SK-MEL-5 (cell line): ENCODE measurements at regions not wholly inside any gene's neighbourhood (a gene's known extent, or its start where the extent isn't known, plus 50 kb on each side); places are given as distances from the start of the nearest gene placed in this dataset.

Experiments used
- DNase-seq: peaks from one replicate; pipeline ENCODE4 v3.0.0-alpha.2; 2016; ENCODE audit warnings: low read depth, low spot score
- in situ Hi-C: cut with HindIII; loops from 2 replicates; pipeline ENCODE4 v1.10.0; 2016; ENCODE audit warnings: low sequenced_read_pairs, high pct_unique_total_duplicates, low pct_unique_long_range_greater_than_20kb

DNA sequence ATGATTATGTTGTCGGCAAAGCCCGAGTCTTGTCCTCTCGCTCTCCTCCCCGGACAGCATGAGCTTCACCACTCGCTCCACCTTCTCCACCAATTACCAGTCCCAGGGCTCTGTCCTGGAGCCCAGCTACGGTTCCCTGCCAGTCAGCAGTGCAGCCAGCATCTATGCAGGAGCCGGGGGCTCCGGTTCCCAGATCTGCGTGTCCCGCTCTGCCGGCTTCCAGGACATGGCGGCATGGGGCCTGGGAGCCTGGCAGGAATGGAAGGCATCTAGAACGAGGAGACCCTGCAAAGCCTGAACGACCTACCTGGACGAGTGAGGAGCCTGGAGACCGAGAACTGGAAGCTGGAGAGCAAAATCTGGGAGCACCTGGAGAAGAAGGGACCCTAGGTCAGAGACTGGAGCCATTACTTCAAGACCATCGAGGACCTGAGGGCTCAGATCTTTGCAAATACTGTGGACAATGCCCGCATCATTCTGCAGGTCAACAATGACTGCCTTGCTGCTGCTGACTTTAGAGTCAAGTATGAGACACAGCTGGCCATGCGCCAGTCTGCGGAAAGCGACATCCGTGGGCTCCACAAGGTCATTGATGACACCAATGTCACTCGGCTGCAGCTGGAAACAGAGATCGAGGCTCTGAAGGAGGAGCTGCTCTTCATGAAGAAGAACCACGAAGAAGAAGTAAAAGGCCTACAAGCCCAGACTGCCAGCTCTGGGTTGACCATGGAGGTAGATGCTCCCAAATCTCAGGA lies 101.3 kb upstream of the MAN2A1 start:
- DNase-seq, result no peak
- in situ Hi-C loops, result no loop called here

DNA sequence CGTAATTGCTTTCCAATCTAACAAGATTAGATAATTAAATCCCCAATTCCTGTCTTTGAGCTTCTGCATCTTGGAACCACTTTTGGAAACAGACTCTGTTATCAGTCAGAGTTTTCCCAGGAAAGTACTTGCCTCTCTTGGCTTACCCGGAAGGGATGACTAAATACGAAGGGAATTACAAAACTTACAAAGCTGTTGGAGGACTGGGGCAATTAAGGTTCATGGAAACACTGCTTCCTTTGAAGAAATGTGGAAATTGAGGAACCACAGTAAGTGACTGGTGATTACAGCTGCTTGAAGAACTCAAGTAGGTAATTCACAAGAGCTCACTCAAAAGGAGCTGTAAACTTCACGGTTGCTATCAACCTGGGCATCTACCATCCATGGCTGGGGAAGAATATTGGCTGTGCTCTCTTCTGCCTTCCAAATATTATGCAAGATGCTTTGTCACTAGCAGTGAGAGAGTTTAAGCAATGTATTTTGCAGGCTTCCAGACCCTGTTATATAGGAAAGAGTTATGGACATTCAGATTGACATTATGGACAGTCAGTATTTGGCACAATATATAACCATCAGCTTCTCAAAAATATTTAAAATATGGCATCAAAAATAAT lies 104.6 kb upstream of the MAN2A1 start:
- DNase-seq, result no peak
- in situ Hi-C loops, result no loop called here

DNA sequence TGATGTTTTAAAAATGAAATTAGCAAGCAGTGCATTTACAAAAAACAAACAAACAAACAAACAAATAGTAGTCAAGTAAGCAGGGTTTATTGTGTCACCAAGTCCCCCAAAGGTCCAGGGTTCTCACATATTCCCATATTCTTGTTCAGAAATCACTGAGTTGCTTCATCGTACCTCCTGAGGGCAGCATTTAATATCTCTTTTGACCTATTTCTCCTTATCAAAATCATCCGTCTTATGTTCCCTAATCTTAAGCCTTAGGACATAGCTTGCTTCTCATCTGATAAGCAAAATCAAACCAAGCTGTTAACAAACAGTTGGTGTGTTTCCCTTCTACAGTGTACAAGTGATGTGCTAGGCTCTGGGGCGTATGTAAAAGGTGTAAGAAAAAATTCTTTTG lies 109.5 kb upstream of the MAN2A1 start:
- DNase-seq, result no peak
- in situ Hi-C loops, result no loop called here

DNA sequence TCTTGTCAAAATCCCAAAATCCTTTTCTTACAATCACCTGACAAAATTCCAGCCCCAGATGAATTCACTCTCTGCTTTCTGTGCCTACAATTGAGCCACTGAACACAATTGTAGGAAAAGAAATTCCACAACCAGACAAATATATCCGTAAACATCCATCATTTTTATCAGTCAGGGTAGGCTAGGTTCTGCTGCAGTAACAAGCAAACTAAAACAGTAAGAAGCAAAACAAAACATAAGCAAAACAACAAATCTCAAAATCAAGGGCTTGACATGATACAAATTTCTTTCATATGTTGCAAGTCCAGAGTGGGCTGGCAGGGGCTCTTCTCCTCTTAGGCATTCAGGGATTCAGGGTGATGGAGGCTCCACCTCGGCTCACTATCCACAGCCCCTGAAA lies 114.2 kb upstream of the MAN2A1 start:
- no peak for DNase-seq
- in situ Hi-C loops, result no loop called here

DNA sequence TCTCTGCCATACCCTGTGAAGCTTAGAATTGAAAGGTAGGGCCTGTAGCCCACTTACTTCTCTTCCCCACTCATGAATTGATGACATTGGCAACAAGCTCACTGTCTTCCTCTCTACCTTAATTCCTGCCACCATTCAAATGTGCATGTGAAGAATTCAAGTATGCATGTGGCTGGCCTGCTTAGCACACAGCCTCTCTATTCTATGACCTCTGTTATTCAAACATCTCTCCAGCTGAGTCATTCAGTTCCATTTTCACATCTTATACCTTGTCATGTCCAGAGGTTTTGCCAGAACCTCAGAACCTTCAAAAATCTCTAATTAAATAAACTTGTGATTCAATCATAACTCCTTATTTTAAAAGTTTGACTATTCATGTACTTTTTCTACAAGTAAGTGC lies 114.7 kb upstream of the MAN2A1 start:
- in situ Hi-C loops, result no loop called here
- DNase-seq, result no peak

DNA sequence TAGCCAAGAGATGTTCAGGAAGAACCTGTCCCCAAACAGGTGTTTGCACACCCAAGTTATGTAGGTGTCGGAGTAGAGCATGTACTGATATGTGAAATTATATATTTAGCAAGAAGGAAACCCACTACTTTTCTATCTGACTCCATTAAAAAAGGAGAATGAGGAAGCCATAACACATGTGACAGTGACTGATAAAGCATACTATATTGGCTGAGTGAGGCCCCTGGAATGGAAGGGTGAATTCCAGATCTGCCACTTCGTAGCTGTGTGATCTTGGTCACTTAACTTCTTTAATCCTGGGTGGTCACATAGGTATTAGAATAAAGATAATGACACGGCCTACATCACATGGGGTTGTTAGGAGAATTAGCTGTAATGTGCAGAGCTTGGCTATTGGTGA lies 116.0 kb upstream of the MAN2A1 start:
- DNase-seq, result no peak

DNA sequence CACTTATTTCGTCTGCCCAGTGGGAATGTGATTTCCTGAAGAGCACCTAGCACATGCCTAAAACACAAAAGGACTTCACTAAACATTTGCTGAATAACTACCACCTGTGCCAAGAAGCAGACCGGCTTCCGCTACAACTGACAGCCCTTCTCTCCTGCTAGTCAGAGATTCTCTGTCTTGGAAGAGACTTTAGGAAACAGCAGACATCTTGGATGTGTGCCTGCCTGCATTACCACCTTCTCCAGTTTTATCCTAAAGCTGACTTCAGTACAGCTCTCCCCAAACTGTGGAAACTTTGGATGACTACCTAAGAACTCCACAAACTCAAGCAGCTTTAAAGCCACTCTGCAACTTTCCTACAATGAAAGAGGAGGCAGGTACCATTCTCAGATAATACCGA lies 116.5 kb upstream of the MAN2A1 start:
- in situ Hi-C loops, result no loop called here
- no peak for DNase-seq

More for the DNA sequence above, 116.0 kb upstream of the MAN2A1 start:
- in situ Hi-C loops, result no loop called here

DNA sequence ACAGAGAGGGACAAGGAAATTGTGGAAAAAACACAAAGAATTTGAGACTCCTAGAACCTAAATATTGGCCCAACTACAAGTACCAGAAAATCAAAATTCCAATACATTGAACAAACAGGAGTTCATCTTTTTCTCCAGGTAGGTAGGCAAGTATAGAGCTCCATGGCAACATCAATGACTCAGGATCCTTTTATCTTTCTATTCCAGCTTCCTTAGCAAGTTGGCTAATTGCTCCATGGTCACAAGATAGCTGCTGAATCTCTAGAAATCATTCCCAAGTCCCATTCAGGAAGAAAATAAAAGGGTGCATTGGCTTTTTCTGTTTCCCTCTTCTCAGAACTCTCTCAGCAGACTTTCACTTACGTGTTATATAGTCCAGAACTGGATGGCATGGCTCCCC lies 117.9 kb upstream of the MAN2A1 start:
- in situ Hi-C loops, result no loop called here
- DNase-seq, result no peak

DNA sequence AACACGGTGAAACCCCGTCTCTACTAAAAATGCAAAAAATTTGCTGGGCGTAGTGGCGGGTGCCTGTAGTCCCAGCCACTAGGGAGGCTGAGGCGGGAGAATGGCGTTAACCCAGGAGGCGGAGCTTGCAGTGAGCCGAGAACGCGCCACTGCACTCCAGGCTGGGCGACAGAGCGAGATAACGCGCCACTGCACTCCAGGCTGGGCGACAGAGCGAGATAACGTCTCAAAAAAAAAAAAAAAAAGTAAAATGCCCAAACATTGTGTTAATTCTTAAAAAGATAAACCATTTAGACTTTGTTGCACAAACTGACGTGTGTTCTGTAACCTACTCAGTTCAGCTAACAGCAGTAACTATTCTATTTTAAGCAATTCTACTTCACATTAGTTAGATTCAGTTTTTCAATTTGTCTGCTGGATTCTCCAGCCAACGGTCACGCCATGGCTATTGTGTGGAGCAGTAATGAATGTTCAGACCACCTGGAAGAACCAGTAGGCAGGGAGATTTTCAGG lies 119.3 kb upstream of the MAN2A1 start:
- DNase-seq, result no peak
- in situ Hi-C loops, result no loop called here

DNA sequence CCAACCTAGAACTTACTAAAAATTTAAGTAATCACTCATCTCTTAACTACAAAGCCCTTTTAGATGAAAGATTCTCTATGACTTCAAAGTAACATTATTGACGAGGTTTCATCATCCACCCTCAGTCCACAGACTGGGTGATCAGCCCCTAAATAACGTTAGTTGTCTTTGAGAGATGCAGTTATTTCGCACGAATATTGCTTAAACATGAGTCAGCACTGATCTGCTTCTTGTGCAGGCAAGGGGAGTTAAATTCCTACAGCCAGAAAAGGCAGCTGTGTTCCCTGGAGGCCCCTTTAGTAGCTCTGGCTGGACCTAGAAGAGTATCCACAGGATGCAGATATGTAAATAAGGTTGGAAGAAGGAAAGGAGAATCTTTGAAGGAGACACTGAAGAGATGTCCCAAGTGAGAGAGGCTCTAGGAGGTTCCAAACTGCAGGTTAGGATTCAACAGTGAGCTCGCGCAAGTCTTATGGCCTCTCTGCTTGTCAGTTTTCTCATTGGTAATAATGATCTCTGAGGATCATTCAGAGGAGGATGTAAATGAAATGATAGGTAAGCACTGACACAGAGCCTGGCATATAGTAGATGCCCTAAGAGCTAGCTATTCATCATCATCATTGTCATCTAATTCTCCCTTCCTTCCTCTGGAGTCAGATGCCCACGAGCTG lies 122.2 kb upstream of the MAN2A1 start:
- no peak for DNase-seq
- in situ Hi-C loops, result no loop called here

DNA sequence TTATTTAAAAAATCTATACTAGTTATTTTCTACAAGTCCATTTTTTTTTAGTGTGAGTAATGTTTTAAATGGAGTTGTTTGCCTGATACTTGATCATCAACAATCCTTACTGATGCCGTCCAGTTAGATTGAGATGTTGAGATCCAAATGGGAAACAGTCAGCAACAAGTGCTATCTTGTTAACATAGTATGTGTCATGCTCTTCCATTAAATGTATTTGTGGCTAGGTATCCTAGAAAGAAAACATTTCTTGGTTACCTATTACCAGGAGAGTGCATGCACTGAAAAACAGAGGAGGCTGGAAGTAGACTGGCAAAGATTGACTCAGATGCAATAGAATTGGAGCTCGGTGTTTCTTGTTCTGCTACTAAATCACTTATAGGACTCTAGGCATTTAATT lies 123.4 kb upstream of the MAN2A1 start:
- in situ Hi-C loops, result no loop called here

DNA sequence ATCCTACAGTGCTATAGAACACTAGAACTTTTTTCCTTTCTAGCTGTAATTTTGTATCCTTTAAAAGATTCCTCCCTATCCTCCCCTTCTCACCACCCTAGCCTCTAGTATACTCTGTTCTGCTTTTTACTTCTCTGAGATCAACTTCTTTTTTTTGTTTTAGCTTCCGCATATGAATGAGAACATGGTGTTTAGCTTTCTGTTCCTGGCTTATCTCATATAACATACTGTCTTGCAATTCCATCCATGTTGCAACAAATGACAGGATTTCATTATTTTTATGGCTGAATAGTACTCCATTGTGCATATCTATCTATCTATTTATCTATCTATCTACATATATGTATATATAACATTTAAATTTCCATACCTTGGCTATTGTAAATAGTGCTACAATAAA lies 126.0 kb upstream of the MAN2A1 start:
- in situ Hi-C loops, result no loop called here

More for the DNA sequence above, 123.4 kb upstream of the MAN2A1 start:
- no peak for DNase-seq

DNA sequence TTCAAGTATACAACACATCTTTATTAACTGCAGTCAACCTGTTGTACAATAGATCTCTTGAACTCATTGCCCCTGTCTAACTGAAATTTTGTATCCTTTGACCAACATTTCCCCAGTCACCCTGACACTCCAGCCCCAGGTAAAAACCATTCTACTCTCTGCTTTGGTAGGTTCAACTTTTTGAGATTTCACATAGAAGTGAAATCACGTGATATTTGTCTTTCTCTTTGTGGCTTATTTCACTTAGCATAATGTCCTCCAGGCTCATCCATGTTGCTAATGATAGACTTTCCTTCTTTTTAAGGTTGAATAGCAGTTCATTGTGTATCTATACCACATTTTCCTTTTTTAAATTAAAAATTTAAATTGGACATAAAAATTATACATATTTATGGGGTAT lies 126.5 kb upstream of the MAN2A1 start:
- in situ Hi-C loops, result no loop called here
- no peak for DNase-seq

More for the DNA sequence above, 126.0 kb upstream of the MAN2A1 start:
- no peak for DNase-seq

DNA sequence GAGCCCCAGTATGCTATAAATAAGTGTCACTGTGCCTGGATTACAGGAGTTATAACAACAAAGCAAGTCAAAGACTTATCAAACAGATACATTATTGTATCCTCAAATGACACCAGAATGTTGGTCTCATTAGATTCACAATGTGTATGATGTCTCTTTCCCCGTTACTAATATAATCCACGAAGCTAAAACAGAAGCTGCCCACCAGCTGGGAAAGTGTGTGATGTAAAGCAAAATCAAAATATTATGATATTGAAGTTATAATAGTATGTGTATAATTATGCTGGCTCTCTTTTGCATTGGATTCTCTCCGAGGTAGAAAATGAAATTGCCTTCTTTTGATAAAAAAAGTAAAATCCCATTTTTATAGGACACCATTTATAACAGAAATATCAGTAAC lies 127.3 kb upstream of the MAN2A1 start:
- no peak for DNase-seq
- in situ Hi-C loops, result no loop called here

DNA sequence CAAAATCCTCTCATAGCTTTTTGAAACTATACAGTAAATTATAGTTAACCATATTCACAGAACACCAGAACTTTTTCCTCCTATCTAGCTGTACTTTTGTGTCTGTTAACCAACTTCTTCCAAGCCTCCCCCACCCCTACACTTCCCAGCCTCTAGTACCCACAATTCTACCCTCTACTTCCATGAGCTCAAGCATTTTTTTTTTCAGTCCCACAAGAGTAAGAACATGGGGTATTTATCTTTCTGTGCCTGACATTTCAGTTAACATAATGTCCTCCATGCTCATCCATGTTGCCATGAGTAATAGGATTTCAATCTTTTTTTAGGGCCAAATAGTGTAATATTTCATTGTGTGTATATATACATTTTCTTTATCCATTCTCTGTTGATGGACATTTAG lies 128.3 kb upstream of the MAN2A1 start:
- in situ Hi-C loops, result no loop called here
- no peak for DNase-seq

DNA sequence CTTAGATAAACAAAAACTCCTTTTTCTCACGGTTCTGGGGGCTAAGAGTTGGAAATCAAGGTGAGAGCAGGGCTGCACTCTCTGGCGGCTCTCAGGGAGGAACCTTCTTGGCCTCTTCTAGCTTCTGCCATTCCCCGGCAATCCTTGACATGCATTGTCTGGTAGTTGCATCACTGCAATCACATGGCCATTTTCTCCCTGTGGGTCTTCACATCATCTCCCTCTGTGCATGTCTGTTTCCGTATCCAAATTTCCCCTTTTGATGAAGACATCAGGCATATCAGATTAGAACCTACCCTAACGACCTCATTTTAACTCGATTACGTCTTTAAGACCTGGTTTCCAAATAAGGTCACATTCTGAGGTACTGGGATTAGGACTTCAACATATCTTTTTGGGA lies 129.2 kb upstream of the MAN2A1 start:
- no peak for DNase-seq
- in situ Hi-C loops, result no loop called here

DNA sequence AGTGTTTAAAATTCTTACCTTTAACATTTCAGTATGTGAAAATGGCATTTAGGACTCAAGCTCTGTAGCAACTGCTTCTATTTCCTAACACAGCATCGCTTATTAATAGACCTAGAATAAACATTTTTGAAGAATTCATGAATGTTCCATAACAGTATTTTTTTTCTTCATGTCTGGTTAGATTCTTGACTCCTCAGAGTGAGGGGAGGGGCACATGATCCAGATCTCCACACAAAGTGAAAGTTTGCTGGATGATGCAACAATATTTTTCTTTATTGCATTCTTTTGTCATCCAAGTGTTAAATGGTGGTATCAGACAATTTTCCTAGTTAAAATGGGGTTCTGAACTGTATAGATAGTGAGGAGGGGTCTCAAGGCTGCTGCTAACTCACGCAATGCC lies 130.8 kb upstream of the MAN2A1 start:
- in situ Hi-C loops, result no loop called here
- no peak for DNase-seq

DNA sequence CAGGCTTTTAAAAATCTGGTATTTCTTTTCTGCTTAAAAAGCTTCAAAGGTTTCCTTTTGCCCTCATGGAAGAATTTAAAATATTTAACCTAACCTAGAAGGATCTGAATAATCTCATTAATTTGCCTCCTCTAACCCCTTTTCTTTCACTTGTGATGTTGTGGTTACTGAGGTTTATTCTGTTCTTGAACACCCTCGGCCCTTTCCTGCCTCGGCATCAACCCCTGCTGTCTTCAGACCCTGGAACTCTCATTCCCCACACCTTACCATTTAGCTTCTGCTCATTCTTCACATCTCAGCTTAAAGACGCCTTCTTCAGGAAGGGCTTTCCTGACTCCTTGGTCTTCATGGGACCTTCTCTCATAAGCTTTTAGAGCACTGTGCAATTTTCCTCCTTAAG lies 131.4 kb upstream of the MAN2A1 start:
- no peak for DNase-seq
- in situ Hi-C loops, result no loop called here

DNA sequence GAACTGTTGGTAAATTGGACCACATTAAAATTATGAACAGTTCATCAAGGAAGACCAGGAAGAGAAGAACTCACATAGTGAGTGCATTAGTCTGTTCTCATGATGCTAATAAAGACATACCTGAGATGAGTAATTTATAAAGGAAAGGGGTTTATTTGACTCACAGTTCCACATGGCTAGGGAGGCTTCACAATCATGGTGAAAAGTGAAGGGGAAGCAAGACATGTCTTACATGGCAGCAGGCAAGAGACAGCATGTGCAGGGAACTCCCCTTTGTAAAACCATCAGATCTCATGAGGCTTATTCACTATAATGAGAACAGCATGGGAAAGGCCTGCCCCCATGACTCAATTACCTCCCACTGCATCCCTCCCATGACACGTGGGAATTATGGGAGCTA lies 135.9 kb upstream of the MAN2A1 start:
- in situ Hi-C loops, result no loop called here
- no peak for DNase-seq
